Endothelial cell of umbilical vein (primary cell): ENCODE measurements at regions not wholly inside any gene's neighbourhood (a gene's known extent, or its start where the extent isn't known, plus 50 kb on each side); places are given as distances from the start of the nearest gene placed in this dataset.

ENCODE experiments used
- CTCF ChIP-seq, 2 donors: IDR thresholded peaks; 1 replicate in 1 of 2; 2 replicates in 1 of 2; pipeline ENCODE4 v1.5.1; 2011; ENCODE audit warnings: low read length in 2 of 2, mild to moderate bottlenecking in 2 of 2, moderate library complexity in 2 of 2, control low read depth in 1 of 2, inconsistent platforms in 1 of 2, low read depth in 1 of 2; ENCODE audit not compliant: insufficient read depth in 1 of 2; ENCODE audit errors: extremely low read depth in 1 of 2
- EZH2 ChIP-seq: IDR thresholded peaks from 2 replicates; pipeline ENCODE4 v1.6.1; 2012; ENCODE audit warnings: borderline replicate concordance, low read depth, mild to moderate bottlenecking, moderate library complexity, low read length, inconsistent platforms; ENCODE audit not compliant: severe bottlenecking
- POLR2A ChIP-seq: IDR thresholded peaks from 2 replicates; pipeline ENCODE4 v1.6.1; 2012; ENCODE audit warnings: low read depth, mild to moderate bottlenecking, control low read depth, low read length

- TF ChIP-seq CTCF (IDR thresholded peaks at IDR 0.05; ENCODE audit: extremely low read depth in 1 of 2, insufficient read depth in 1 of 2, low read depth in 1 of 2, low read length in 2 of 2) (no peak), POLR2A (no peak), EZH2 (no peak)
Observed at GRCh38 chr1:60503266-60503925, 429.8 kb upstream of the C1orf87 start.
